ENCODE measurements at regions not wholly inside any gene's neighbourhood (a gene's known extent, or its start where the extent isn't known, plus 50 kb on each side); places are given as distances from the start of the nearest gene placed in this dataset.
A peak's percentile ranks its signal among the peaks of the same experiment; 100 is the strongest.

- Histone ChIP-seq H3K36me3 (ENCODE audit: control insufficient read depth, insufficient read depth, low read length) (no peaks in the 10 kb centered on the region), H3K27me3 (ENCODE audit: control insufficient read depth, insufficient read depth, low read length) (no peaks in the 10 kb centered on the region), H3K4me3 (ENCODE audit: low read depth, low read length) (no peak overlapping the region)
- no peak for TF ChIP-seq CTCF (IDR thresholded peaks at IDR 0.05; ENCODE audit: insufficient read depth, low read depth, low read length)
- POLR2A ChIA-PET, result no interaction called here
- CTCF ChIA-PET, result no interaction called here
- DNase-seq (ENCODE audit: low read depth), result no peak
Measured at GRCh38 chr13:44242766-44243165, 130.9 kb upstream of the SERP2 start.

GRCh38 chr13:44243198-44243857, 130.3 kb upstream of the SERP2 start:
- no peak overlapping the region for H3K4me3 ChIP-seq (ENCODE audit: low read depth, low read length)
- TF ChIP-seq CTCF (IDR thresholded peaks at IDR 0.05; ENCODE audit: insufficient read depth, low read depth, low read length), result no peak
- ChIA-PET POLR2A (no interaction called here), CTCF (interaction anchor here (1.1 kb wide), 1 partner anchor 17 kb away, joined by 3 read pairs; no protein-coding TSS in a partner anchor)
- no peak for DNase-seq (ENCODE audit: low read depth)
- H3K27me3 ChIP-seq (ENCODE audit: control insufficient read depth, insufficient read depth, low read length), result no peaks in the 10 kb centered on the region
- H3K36me3 ChIP-seq (ENCODE audit: control insufficient read depth, insufficient read depth, low read length), result no peaks in the 10 kb centered on the region

- POLR2A ChIA-PET, result no interaction called here
Measured at GRCh38 chr13:44244288-44244687, 129.3 kb upstream of the SERP2 start.

GRCh38 chr13:44249431-44249836, 124.2 kb upstream of the SERP2 start:
- H3K27me3 ChIP-seq (ENCODE audit: control insufficient read depth, insufficient read depth, low read length), result no peaks in the 10 kb centered on the region
- DNase-seq (ENCODE audit: low read depth), result peak; percentile 51
- no peaks in the 10 kb centered on the region for H3K36me3 ChIP-seq (ENCODE audit: control insufficient read depth, insufficient read depth, low read length)
- CTCF ChIA-PET, result interaction anchor here (1.6 to 1.9 kb wide), 2 partner anchors 12 to 222 kb away, joined by 4 read pairs; no protein-coding TSS in a partner anchor
- POLR2A ChIA-PET, result no interaction called here
- no peak for TF ChIP-seq CTCF (IDR thresholded peaks at IDR 0.05; ENCODE audit: insufficient read depth, low read depth, low read length)
- no peak overlapping the region for H3K4me3 ChIP-seq (ENCODE audit: low read depth, low read length)

More at GRCh38 chr13:44244288-44244687, 129.3 kb upstream of the SERP2 start:
- no peak overlapping the region for H3K4me3 ChIP-seq (ENCODE audit: low read depth, low read length)
- CTCF ChIA-PET, result interaction anchor here (1.1 kb wide), 1 partner anchor 17 kb away, joined by 3 read pairs; no protein-coding TSS in a partner anchor
- H3K27me3 ChIP-seq (ENCODE audit: control insufficient read depth, insufficient read depth, low read length), result no peaks in the 10 kb centered on the region
- H3K36me3 ChIP-seq (ENCODE audit: control insufficient read depth, insufficient read depth, low read length), result no peaks in the 10 kb centered on the region
- DNase-seq (ENCODE audit: low read depth), result no peak
- TF ChIP-seq CTCF (IDR thresholded peaks at IDR 0.05; ENCODE audit: insufficient read depth, low read depth, low read length), result no peak

GRCh38 chr13:44252938-44253337, 120.7 kb upstream of the SERP2 start:
- POLR2A ChIA-PET, result no interaction called here

More at GRCh38 chr13:44252938-44253337, 120.7 kb upstream of the SERP2 start:
- DNase-seq (ENCODE audit: low read depth), result no peak
- H3K36me3 ChIP-seq (ENCODE audit: control insufficient read depth, insufficient read depth, low read length), result no peaks in the 10 kb centered on the region
- CTCF ChIA-PET, result interaction anchor here (0.8 kb wide), 1 partner anchor 96 kb away, joined by 3 read pairs; no protein-coding TSS in a partner anchor
- no peaks in the 10 kb centered on the region for H3K27me3 ChIP-seq (ENCODE audit: control insufficient read depth, insufficient read depth, low read length)
- TF ChIP-seq CTCF (IDR thresholded peaks at IDR 0.05; ENCODE audit: insufficient read depth, low read depth, low read length), result no peak
- H3K4me3 ChIP-seq (ENCODE audit: low read depth, low read length), result no peak overlapping the region

Data from BJ (cell line).